Esophagus muscularis mucosa (tissue), 4 donors: ENCODE measurements at regions not wholly inside any gene's neighbourhood (a gene's known extent, or its start where the extent isn't known, plus 50 kb on each side); places are given as distances from the start of the nearest gene placed in this dataset.

Source experiments
- DNase-seq: peaks from one replicate; pipeline ENCODE4 v3.0.0-alpha.2; 2017; ENCODE audit errors: extremely low spot score
- H3K27ac ChIP-seq, 4 donors: fragments of 200-600 bp; sonication (generic); replicated peaks in 1 of 4; 1 replicate in 3 of 4; 2 replicates in 1 of 4; pipeline ENCODE4 v1.5.1; 2016 to 2019; ENCODE audit warnings: mild to moderate bottlenecking in 1 of 4
- H3K27me3 ChIP-seq, 4 donors: fragments of 200-600 bp; sonication (generic); one replicate each; pipeline versions ENCODE4 v1.5.1 to v1.6.0; 2016 to 2019
- H3K36me3 ChIP-seq, 4 donors: fragments of 200-600 bp; sonication (generic); one replicate each; pipeline ENCODE4 v1.5.1; 2016 to 2019
- H3K4me1 ChIP-seq, 4 donors: fragments of 200-600 bp; sonication (generic); one replicate each; pipeline ENCODE4 v1.5.1; 2016 to 2019
- H3K4me3 ChIP-seq, 4 donors: fragments of 200-600 bp; sonication (generic); 1 replicate in 2 of 4; 2 replicates in 2 of 4; pipeline ENCODE4 v1.5.1; 2016 to 2019; ENCODE audit warnings: mild to moderate bottlenecking in 4 of 4, moderate library complexity in 1 of 4
- H3K9me3 ChIP-seq, 4 donors: fragments of 200-600 bp; sonication (generic); 1 replicate in 3 of 4; 2 replicates in 1 of 4; pipeline ENCODE4 v1.5.1; 2016 to 2019
- CTCF ChIP-seq, 3 experiments: fragments of 200-600 bp in 2 of 3; fragments of 450-650 bp in 1 of 3; sonication (generic) in 2 of 3; IDR thresholded peaks; one replicate each; pipeline ENCODE4 v1.5.1; 2017 to 2019; ENCODE audit warnings: antibody characterized with exemption in 3 of 3, mild to moderate bottlenecking in 2 of 3, moderate library complexity in 1 of 3
- EP300 ChIP-seq: sonication (generic); formaldehyde crosslinking; IDR thresholded peaks from one replicate; pipeline ENCODE4 v1.6.1; 2017; ENCODE audit warnings: antibody characterized with exemption
- POLR2A ChIP-seq: fragments of 450-650 bp; IDR thresholded peaks from one replicate; pipeline ENCODE4 v1.6.1; 2017; ENCODE audit warnings: antibody characterized with exemption, moderate library complexity, mild to moderate bottlenecking, low read depth
- POLR2AphosphoS5 ChIP-seq, 2 donors: sonication (generic); formaldehyde crosslinking; IDR thresholded peaks; one replicate each; pipeline ENCODE4 v1.6.1; 2017; ENCODE audit warnings: antibody characterized with exemption in 2 of 2
- WGBS: methylation state at CpG from one replicate; pipeline ENCODE4 v1.1.5; 2018; 5-methylcytosine and 5-hydroxymethylcytosine counted together
- intact Hi-C: fragments of 100-400 bp; cut with DNase I; formaldehyde crosslinking; loops from one replicate; pipeline ENCODE4 v1.15.1; 2023

DNA sequence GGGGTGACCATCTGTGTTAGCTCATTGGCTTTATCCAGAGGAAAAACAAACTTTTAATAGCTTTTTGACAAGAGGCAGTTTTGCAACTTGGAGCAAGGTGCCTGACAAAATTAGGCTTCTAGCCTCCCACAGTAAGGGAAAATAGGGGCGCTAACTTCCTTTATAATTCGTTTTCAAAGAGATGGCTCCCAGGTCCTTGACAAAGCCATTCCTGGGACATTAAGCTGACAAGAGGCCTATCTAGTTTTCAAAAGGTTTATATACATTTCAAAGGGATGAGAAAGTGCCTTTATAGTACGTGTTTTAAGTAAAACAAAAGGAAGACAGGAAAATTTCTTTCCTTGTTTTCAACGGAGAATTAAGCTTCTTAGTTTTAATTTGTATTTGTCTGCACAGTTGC lies 159.4 kb upstream of the GCFC2 start:
- intact Hi-C loops: no loop called here

GRCh38 chr2:75865702-75866101 lies 155.0 kb upstream of the GCFC2 start:
- DNase-seq: no peak
- Histone ChIP-seq H3K27ac (no peak overlapping the region), H3K27me3 (no peaks in the 10 kb centered on the region), H3K4me3 (no peak overlapping the region), H3K4me1 (no peaks in the 10 kb centered on the region), H3K36me3 (no peaks in the 10 kb centered on the region), H3K9me3 (no peaks in the 10 kb centered on the region)
- 74% methylated on average over 8 of the region's 8 CpGs for WGBS
- TF ChIP-seq CTCF (IDR thresholded peaks at IDR 0.05): no peak
- no peak for TF ChIP-seq POLR2AphosphoS5 (IDR thresholded peaks at IDR 0.05)
- TF ChIP-seq POLR2A: no peak
- TF ChIP-seq EP300: no peak
- intact Hi-C loops: no loop called here

More for the DNA sequence above, 159.4 kb upstream of the GCFC2 start:
- H3K36me3 ChIP-seq: no peaks in the 10 kb centered on the region
- H3K4me1 ChIP-seq: no peaks in the 10 kb centered on the region
- no peaks in the 10 kb centered on the region for H3K27me3 ChIP-seq
- DNase-seq: no peak
- H3K27ac ChIP-seq: no peak overlapping the region
- TF ChIP-seq EP300: no peak
- no peak for TF ChIP-seq POLR2A
- TF ChIP-seq POLR2AphosphoS5 (IDR thresholded peaks at IDR 0.05): no peak
- TF ChIP-seq CTCF (IDR thresholded peaks at IDR 0.05): no peak
- WGBS: 34% methylated on average over 4 of the region's 4 CpGs
- H3K9me3 ChIP-seq: no peaks in the 10 kb centered on the region
- no peak overlapping the region for H3K4me3 ChIP-seq

DNA sequence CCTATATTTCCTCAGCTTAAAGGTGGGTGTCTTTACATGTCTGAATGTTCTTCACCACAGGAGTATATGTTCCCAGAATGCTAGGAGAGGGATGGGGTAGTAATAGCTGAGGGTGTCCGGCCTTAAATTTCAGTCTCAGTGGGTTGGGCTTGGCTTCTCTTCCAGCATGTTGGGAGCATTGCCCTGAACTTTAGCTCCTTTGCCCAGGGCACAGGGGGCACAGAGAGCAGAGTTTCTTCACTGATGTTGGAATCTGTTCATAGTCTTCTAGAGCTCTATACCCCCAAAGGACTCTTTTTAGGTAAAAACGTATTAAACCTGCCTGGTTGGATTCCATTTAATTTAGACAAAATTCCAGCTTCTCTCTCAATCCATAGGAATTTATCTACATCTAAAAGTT lies 154.4 kb upstream of the GCFC2 start:
- no peak for TF ChIP-seq POLR2AphosphoS5 (IDR thresholded peaks at IDR 0.05)
- Histone ChIP-seq H3K36me3 (no peaks in the 10 kb centered on the region), H3K27me3 (no peaks in the 10 kb centered on the region), H3K4me1 (no peaks in the 10 kb centered on the region), H3K27ac (no peak overlapping the region), H3K9me3 (no peaks in the 10 kb centered on the region), H3K4me3 (no peak overlapping the region)
- no peak for DNase-seq
- intact Hi-C loops: no loop called here
- WGBS: 84% methylated on average over 2 of the region's 2 CpGs

- Histone ChIP-seq H3K27me3 (no peaks in the 10 kb centered on the region), H3K27ac (no peak overlapping the region), H3K9me3 (no peaks in the 10 kb centered on the region), H3K4me1 (no peaks in the 10 kb centered on the region), H3K36me3 (no peaks in the 10 kb centered on the region), H3K4me3 (no peak overlapping the region)
- intact Hi-C loops: no loop called here
- no peak for TF ChIP-seq POLR2AphosphoS5 (IDR thresholded peaks at IDR 0.05)
- TF ChIP-seq EP300: no peak
- TF ChIP-seq CTCF (IDR thresholded peaks at IDR 0.05): no peak
- TF ChIP-seq POLR2A: no peak
- DNase-seq: no peak
- WGBS: 58% methylated on average over 3 of the region's 3 CpGs
Observed at GRCh38 chr2:75862547-75862946, 151.8 kb upstream of the GCFC2 start.

- Histone ChIP-seq H3K4me3 (no peak overlapping the region), H3K9me3 (no peaks in the 10 kb centered on the region), H3K4me1 (no peaks in the 10 kb centered on the region), H3K36me3 (no peaks in the 10 kb centered on the region), H3K27ac (no peak overlapping the region), H3K27me3 (no peaks in the 10 kb centered on the region)
- no peak for DNase-seq
- no peak for TF ChIP-seq POLR2AphosphoS5 (IDR thresholded peaks at IDR 0.05)
- TF ChIP-seq EP300: no peak
- no peak for TF ChIP-seq CTCF (IDR thresholded peaks at IDR 0.05)
- intact Hi-C loops: no loop called here
Observed at GRCh38 chr2:75853436-75853835, 142.7 kb upstream of the GCFC2 start.
